CD4-positive, alpha-beta T cell treated with Interleukin-15 for 4 hours (primary cell): ENCODE measurements at regions not wholly inside any gene's neighbourhood (a gene's known extent, or its start where the extent isn't known, plus 50 kb on each side); places are given as distances from the start of the nearest gene placed in this dataset.

ENCODE experiments used
- DNase-seq: peaks from one replicate; pipeline ENCODE4 v3.0.0-alpha.2; 2020; ENCODE audit warnings: low spot score

DNA sequence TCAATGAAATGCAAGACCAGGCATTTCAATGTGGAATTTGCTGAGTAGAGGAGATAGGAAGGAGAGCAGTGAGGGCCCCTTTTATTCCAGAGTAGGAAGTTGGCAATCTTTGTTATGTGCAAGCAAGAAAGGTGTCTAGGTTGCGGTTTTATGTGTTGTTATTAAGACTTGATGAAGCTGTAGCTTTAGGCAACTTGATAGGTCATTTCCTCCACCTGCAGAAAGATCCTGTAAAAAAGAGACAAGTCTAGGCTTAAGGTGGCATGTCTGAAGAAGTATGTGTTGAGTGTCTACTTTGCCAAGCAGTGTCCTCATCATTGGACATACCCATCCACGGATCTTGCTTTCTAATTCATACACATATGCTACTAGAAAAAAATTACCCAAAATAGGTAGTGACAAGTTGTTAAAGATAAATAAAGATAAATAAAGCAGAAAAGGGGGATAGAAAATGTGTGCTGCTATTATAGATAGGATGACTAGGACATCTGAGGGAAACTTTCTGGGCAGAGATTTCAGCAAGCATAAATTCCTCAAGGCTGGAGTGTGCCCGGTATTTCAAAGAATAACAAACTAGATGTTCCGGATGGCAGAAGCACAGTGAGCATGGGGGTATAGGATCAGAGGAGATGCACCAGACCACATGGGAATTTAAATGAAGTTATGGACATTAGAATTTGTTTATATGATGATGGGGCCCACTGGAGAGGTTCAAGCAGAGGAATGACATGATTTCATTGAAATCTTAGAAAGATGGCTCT, 335.0 kb downstream of the TGFB2 start:
- DNase-seq, result no peak

- no peak for DNase-seq
Observed at GRCh38 chr1:218683242-218683641, 338.1 kb downstream of the TGFB2 start.

- no peak for DNase-seq
Observed at GRCh38 chr1:218686258-218686657, 341.1 kb downstream of the TGFB2 start.

DNA sequence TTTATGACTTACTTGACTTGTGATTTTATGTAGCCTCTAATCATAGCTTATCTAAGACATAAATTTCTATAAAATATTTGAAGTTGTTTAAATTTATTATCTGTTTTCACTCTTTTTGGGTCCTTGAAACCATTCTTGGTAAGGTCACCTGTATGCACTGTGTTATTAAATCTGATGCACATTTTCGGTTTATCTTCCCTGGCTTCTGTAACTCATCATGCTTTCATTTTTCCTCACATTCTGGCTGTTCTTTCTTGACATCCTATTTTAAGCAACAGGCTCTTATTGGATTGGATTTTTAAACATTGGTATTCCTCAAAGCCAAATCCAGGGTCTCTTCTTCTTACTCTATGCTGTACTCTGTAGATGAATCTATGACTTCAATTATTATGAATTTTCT, 341.6 kb downstream of the TGFB2 start:
- DNase-seq, result no peak

- DNase-seq, result no peak
Observed at GRCh38 chr1:218692808-218693207, 347.7 kb downstream of the TGFB2 start.

DNA sequence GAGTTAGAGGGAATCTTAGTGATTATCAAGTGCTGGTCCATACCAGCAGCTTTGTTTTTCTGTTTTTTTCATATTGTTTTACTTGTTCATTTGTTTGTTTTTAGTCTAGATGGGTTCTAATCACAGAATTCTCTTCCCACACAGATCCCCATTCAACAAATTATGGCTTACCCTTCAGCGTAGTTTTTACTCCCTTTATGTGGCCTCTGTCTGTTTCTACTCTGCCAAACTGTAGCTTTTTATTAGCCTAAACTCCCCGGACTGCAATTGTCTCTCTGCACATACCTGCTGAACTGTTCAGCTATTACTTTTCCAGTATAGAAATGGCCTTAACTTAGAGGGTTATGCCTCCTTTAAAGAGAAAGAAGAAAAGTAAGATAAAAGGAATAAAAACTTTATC, 348.5 kb downstream of the TGFB2 start:
- DNase-seq, result no peak

DNA sequence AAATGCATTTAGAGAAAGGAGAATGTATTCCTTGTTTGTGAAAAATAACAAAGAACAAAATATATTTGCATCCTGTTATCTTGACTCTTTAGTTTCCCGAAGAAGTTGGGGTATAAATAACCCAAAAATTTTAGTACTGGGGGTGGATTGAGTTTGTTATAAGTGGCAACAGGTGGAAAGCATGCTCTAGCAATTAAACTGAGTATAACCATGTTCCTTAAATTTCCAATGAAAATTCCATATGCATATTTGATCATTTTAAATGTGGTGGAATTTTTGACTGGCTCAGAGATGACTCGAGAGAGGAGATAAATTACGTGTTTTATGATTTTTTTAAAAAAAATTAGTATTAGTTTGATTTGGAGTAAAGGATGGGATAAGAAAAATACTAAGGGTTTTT, 348.9 kb downstream of the TGFB2 start:
- no peak for DNase-seq

GRCh38 chr1:218694636-218695035, 349.5 kb downstream of the TGFB2 start:
- DNase-seq, result no peak

GRCh38 chr1:218695525-218695924, 350.4 kb downstream of the TGFB2 start:
- DNase-seq, result no peak

DNA sequence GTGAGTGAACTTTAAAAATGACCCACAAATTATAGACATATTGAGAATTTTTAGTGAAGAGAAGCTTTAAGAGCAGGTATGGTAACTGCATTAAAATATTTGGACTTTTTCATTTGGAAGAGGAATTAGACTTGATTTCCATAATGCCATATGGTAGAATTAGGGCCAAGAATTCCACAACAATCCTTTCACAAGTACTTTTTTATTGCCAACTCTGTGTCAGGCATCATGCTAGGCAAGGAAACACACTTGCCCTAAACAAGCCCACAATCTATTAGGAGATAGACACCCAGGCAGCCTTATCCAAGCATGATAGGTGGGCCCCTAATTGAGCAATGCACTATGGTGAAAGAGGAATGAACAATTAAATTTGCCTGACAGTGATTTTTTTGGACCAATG, 353.0 kb downstream of the TGFB2 start:
- DNase-seq, result no peak

DNA sequence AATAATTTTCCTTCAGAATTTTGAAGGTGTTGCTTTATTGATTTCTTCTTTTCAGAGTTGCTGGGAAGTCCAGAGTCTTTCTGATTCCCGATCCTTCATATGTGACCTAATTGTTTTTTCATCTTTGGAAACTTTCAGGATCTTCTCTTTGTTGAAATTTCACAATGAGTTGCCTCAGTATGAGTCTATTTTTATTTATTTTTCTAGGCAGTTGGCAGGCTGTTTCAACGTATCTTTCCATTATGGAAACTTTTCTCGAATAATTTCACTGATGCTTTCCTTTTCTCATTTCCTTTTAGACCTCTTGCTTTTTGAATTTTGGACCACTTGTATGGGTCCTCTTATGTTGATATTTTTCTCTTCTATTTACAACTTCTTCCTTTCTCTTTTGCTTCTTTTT, 354.3 kb downstream of the TGFB2 start:
- no peak for DNase-seq

GRCh38 chr1:218699865-218700264, 354.7 kb downstream of the TGFB2 start:
- no peak for DNase-seq

DNA sequence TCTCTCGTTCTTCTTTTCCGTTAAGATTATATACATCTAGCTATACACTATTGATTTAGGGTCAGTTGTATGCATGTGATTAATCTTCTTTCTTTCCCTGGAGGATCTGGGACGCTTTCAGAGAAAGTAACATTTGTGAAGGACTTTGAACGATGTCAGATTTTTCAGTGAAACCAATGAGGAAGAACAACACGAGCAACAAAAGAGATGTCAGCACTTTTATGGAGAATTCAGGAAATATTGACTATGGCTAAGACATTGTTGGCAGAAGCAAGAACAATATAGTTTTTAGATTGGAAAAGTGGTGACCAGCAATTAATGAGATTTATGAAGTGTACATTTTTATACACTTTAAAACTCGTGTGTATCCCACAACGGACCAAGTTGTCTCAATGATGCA, 355.5 kb downstream of the TGFB2 start:
- no peak for DNase-seq

GRCh38 chr1:218701131-218701530, 356.0 kb downstream of the TGFB2 start:
- no peak for DNase-seq

GRCh38 chr1:218702775-218703174, 357.6 kb downstream of the TGFB2 start:
- DNase-seq, result no peak

DNA sequence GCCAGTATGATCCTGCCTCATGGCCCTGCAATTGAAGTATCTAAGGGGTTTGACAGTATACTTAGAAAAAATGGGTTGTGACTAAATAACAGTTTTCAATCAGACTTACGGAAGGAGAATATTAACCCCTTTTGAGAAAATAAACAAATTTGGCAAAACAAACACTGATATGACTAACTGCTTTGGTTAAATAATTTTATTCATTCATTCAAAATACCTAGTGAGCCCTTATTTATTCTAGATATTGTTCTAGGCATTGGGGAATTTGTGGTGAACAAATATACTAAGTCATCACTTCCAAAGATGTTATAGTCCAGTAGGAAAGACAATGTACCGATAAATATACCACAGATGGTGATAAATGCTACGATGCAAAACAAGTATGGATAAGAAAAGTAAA, 358.7 kb downstream of the TGFB2 start:
- DNase-seq, result no peak

- no peak for DNase-seq
Observed at GRCh38 chr1:218705391-218705790, 360.3 kb downstream of the TGFB2 start.

- DNase-seq, result no peak
Observed at GRCh38 chr1:218705911-218706893, 361.1 kb downstream of the TGFB2 start.

- DNase-seq, result no peak
Observed at GRCh38 chr1:218711001-218711400, 365.9 kb downstream of the TGFB2 start.

- no peak for DNase-seq
Observed at GRCh38 chr1:218711884-218712674, 366.9 kb downstream of the TGFB2 start.

DNA sequence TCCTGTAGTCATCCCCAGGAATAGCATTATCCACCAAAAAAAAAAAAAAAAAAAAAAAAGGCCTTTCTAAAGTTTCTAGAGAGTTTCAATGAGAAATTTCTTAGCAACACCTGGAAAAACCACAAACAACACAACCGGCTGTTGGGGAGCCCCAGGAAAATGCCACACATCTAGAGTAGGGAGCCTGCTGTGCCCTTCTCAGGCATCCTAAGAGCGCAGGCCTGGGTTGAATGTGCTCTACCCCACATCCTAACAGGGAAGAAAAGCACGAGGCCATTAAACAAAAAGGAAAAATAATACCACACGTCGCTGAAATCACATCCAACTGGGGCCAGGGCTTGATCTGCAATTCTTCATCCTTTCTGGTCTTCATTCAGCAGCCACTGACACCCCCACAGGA, 367.5 kb downstream of the TGFB2 start:
- no peak for DNase-seq

DNA sequence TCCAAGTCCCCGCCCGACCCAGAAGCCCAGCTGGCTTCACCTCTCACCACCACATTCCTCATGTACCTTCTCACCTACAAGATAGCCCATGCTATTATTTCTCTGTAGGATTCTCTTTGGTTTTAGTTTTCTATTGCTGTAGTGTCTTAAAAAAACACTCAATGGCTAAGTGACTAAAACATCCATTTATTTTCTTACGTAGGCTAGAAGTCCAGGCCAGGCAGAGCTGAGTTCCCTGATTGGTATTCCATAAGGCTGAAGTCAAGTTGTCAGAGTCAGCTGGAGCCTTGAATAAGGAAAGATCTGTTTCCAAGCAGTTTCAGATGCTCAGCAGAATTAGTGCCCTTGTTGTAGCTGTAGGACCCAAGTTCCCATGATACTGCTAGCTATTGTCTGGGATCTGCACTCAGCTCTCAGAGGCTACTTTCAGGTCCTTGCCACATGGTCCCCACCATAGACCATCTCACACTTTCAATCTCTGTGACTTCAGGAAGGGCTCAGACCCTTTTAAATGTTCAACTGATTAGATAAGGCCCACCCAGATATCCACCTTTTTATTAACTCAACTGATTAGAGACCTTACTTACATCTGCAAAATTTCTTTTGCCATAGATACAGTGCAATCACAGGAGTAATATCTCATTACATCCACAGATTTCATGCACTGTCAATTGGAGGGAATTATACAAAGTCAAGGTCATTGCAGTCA, 371.0 kb downstream of the TGFB2 start:
- no peak for DNase-seq
